ENCODE measurements at regions not wholly inside any gene's neighbourhood (a gene's known extent, or its start where the extent isn't known, plus 50 kb on each side); places are given as distances from the start of the nearest gene placed in this dataset.

DNA sequence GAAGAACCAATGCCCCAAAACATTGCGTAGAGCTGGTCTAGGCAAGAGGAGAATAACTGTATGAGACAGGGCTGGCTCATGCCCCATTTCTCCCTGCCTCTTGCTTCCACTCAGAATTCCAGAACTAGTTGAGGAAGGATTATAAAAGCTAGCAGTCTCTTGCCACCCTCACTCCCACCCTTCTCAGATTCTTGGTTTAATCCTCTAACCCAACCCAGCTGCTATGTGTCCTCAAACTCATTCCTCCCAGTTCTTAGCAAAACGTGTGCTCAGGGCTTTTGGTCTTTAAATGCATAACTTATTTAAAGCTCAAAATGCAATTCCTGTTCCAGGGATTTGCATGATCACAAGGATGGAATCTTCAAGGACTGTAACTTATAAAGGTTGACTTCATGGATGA, 466.3 kb downstream of the COG6 start:
- no peak for DNase-seq

DNA sequence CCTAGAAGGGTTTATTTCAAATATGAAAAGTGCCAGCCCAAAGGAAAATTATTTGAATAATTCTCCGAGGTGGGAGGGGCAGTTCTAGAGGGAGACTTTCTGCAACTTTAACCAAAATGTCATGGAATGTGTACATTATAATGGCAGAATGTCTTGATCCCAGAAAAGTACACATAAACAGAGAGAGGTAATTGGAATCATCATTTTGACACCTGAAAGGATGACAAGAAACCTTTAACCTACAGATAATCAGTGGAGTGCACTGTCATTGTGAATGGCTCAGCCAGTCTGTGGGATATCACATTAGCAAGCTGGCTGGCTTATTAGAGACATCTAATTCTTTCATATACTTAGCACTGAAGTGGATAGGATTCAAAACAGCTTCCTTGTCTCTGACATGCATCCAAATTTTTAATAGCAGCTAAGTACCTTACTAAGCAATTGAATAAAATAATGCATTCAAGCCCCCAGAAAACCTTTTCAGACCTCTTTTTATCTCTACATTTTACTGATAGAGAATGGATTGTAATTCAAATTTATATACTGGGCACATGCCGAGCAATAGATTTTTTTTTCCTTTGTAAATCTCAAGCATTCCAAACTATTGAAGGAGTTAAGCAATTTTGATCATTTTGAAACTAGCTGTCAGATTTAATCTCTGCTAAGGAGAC, 468.6 kb downstream of the COG6 start:
- DNase-seq: no peak

DNA sequence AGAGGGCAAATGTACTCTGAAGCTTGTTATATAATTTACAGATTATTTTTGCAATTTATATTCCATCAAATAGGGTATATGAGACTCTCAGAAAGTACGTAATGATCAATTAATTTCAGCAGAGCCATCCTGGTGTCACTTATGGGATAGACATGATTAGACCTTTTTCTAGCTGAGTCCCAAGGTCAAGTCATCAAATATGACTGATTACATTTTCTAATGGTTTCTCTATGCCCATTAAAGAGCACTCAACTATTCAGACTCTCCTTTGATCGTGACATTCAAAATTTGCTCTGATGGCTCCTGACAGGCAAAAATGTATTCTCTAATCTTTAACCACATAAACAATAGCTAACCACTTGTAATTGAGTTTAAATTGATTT, 469.2 kb downstream of the COG6 start:
- no peak for DNase-seq

DNA sequence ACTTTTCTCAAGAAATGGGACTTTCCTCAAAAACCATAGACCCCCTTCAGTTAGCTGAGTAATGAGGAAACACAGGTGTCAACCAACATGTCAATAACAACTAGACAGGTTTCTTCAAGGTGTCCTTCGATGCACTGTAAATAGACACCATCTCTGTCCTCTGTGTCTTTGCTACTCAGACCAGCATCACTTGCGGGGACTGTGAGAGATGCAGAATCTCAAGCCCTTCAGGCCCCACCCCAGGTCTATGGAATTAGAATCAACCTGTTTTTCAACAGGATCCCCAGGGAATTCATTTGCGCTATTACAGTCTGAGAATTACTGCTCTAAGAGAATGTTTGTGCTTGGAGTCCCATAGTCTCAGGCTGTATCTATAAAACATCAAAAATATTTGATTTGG, 469.9 kb downstream of the COG6 start:
- no peak for DNase-seq

DNA sequence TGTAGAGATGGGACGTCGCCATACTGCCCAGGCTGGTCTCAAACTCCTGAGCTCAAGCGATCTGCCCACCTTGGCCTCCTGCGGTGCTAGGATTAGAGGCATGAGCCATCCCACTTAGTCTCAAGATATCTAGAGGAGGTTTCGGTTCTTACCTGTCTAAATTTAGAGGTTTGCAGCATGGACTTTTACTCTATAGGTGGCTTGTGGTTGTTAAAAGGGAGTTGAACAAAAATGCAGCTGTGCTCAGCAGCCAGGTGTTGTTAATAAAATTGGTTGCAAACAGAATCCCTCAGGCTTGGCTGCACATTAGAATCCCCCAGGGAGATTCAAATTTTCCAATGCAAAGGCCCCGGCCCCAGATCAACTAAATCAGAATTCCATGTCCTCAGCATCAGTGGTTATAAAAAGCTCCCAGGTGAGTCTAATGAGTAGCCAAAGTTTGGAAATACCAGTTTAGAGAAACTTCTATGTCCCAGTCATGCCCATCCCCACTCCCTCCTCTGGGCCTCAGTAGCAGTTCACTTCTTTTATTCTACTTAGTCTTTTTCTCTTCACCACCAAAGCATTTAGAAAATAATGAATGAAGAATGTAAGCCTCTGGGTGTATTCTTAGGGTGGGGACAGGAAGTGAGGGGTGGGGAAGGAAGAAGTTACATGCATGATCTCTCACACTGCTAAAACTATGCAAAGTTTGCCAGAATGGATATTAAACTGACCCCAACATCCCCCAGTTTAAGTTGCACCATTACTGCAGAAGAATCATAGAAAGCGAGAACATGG, 471.0 kb downstream of the COG6 start:
- DNase-seq: no peak

DNA sequence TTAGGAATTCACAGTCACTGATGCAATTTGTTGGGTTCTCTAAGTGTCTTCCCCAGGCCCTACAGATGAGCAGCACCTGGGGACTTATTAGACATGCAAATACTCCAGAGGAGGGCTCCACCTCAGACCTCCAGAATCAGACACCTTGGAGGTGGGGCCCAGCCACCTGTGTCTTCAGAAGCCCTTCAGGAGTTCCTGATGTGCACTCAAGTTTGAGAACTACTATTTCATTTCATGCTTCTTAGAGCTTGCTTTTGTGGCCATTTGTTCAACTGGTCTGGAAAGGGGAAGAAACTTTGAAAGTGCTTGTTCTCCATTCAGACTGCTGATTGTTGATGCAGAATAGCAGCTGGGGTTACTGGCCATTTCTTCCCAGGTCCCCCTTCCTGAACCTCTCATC, 472.0 kb downstream of the COG6 start:
- no peak for DNase-seq

DNA sequence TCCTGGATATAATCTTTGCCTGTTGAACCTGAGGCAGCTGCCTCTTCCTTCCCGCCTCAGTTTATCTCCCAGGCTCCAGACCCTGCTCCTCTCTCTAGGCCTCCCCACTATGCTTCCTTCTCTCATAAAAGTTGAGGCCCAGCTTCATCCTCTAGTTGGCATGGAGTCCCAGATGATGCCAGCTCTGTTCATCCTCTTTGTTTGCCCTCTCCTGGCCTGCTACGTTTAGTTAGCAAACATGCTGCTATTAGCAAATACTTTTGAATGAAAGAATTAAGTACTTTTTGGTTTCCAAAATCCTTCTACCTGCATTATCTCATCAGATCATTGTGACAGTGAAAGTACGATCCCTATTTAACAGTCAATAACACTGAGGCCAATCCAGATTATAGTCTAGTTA, 472.5 kb downstream of the COG6 start:
- DNase-seq: no peak

DNA sequence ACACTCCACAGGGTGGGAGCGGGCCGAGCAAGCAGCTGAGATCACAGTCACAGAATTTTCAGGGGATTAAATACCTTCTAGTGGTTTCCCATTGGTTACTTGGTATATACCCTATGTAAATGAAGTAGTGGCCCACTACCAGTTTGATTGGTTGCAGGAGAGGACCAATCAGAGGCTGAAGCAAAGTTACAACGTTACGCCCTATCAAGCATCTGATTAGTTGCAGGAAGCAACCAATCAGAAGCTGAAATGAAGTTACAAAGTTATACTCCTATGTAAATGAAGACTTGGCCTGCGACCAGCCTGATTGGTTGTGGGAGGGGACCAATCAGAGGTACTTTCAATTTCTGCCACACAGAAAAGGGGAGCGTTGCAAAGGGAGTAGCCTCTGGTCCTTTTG, 474.0 kb downstream of the COG6 start:
- DNase-seq: no peak

DNA sequence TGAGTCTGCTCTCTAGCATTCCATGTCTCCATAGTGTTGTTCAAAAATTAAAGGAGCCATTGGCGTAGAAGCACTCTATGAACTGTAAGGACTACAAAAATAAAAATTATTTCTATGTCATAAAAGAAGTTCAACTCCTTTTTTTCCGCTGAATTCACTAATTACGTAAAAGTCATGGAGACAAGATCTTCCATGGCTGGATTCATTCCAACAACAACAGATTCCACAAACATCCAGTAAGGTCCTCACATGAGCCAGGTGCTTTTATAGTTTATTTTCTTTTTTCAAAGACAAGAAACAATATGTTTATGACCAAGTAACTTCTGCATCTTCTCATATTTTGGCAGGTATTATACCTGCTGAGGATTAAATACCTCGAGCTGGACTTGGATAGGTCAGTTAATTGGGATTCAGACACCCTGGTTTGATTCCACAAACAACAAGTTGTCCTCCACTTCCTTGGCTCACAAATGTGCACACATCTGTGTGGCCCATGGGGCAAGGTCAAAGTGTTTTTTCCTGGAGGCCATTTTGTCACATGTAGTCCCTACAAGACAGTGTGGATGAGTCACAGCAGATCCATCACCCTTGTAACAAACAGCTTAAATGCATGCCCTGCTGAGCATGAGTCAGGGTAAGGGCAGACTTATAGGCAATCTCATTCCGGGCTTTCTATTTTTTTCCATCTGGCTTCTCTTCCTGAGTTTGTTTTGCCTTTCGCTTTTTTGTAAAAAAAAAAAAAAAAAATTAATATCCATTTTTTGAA, 475.6 kb downstream of the COG6 start:
- DNase-seq: no peak

DNA sequence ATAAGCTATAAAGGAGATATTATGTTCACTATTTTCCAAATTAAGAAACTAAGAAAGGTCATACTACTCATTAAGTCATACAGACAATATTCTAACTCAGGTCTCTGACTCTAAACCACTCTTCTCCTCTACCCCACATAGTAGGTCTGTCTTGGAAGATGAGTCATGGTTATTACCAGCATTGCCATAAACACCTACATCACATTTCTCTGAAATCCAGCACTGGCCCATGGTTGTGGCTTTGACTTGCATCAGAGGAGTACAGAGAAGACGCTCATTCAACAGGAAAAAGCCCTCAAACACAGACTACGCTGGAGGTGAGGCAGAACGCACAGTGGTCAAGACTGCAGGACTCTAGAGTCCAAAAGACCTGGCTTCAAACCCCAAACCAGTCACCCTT, 476.8 kb downstream of the COG6 start:
- DNase-seq: no peak

DNA sequence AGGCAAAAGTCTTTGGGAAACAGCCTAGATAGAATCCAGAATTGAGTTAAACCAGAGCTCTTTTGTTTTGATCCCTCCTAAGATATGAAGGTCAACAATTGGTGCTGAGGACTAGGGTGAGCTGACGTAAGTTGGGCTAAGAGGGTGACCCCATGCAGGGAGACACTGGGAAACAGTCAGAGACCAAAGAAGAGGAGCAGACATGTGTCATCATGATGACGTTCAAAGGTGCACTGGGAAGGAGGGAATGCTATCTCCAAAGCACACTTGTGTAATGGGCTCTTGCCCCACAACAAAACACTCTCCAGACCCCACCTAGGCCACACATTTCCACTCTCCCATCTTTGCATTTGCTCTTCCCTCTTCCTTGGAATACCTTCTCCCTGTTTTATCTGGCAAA, 481.4 kb downstream of the COG6 start:
- DNase-seq: no peak

DNA sequence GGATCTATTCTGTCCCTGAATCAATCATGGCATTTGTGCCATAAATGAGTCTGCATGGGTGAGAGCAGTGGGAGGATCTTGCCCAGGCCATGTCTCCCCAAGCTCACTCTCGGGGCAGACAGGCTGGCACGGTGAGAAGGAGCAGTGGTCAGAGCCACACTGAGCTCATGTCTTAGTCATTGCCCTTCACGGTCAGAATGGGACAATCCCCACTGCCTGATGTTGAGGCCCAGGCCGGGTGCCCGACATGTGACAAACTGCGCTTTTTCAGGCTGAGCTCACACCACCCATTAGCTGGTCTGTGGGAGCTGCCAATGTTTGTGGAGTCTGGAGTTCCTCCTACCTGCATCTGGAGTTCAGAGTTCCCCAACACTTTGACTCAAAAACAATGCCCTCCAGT, 481.9 kb downstream of the COG6 start:
- no peak for DNase-seq

DNA sequence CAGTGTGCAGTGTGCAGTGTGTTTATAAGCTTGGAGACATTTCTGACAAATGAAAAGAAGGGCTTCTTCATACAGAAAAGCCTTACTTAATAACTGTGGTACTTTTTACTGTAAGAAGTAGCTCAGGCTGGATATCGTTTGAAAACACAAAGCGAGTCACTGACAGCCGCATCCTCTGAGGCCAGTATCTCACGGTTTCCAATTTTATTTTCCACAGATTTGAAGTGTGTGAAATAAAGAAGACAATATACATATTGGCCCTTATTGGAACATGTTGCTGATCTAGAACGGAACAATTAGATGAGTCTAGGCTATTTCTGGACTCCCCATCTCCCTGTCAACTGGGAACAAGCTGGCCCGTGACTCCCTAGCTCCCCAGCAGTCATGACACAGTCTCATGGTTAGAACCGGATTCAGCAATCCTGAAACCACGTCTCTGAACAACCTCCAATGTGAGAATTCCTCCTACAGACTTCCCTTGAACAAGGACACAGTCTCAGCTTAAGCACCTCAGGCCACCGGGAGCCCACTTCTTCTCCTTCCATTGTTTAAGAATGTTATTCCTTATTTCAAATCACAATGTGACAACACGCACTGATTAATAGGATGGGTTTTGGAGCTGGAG, 484.5 kb downstream of the COG6 start:
- DNase-seq: no peak

DNA sequence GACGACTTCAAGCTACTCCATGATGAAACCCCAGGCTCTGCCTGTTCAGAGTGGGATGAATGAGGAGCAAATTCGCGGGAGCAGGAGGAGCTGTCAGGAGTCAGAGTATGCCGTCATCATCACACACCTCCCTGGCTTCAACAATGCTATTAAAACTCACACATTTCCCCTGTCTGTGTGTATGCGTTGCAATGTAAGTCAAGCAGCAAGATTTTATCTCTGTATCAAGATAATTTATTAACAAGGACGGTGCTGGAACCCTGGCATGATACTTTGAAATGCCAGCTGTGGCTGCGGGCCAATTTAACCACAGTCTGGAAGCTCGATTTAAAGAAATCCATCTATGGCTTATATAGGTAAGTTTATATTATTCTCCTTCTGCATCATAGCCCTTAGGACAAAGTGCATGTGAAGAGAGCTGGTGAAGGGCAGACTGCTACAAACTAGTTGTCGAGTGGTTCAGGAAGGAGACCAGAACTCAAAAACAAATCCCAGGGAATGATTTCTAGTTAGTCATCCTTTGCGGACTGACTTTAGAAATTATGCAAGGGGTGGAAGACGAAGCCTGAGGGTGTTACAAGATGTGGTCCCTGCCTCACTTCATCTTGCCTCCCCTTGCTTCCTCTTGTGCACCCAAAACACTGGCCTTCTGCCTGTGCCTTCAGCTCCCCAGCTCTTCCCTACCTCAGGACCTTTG, 486.5 kb downstream of the COG6 start:
- DNase-seq: no peak

DNA sequence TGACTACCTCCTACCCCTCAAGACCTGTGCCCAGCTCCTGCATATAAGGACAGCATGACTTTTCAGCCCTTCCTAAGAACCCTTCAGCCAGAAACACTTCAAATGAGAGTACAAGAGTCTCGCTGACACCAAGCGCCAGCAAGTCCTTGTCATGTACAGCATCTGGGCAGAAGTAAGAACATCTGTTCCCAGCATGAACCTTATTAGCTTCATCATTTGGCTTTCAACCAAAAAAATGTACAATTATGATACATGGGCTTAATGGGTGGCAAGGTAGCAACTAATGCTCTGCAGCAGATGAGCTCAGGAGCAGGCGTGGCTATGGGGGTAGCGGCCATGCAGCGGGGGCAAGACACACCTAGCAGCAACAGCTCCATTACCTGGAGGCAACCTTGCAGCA, 487.6 kb downstream of the COG6 start:
- DNase-seq: no peak

DNA sequence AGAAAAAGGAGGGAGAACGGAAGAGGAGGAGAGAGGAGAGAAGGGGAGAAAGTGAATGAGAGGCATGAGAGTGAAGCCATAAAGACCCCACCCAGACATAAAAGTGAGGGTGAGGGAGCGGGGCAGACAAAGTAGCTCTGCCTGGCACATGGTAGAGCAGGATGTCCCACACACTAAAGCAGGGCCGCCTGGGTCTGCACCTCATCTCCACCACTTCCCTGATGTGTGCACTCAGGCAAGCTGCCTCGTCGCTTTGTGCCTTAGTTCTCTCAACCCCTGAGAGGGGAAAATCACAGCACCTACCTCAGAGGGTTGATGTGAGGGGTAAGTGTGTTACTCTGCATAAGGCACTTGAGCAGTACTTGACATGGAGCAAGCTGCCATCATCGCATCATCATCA, 488.1 kb downstream of the COG6 start:
- no peak for DNase-seq

DNA sequence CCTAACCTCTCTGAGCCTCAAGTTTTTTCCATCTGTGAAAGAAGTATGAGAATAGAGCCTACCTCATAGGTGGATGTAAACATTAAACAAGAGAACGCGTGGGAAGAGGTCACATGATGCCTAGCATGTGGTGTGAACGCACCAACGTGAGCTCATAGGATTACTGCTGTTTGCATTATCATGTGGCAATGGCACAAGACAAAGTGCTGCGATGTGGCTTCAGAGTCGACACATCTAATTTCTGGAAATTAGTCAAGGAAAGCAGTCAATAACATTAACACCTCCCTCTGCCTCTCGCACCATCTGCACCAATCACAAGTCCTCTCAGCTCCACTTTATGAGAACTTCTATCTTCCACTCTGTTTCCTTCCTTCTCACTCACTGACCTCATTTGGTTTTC, 489.7 kb downstream of the COG6 start:
- DNase-seq: no peak

DNA sequence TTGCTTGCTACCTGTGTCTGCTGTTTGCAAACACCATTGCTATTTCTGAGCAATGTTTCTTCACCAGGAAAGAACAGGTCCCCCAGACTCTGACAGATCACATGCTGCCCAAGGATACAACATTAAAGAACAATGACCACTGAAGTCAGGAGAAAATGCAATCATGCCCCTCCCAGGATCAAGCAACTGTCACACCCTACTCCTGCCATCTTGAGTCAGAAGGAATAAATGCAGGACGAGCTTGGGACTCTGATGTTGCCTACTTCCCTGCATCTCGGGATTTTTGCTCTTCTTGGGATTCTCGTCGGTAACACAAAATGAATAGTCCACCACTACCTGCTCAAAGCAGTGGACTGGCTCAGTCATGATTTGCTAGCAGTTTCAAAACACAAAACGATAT, 490.6 kb downstream of the COG6 start:
- DNase-seq: no peak

DNA sequence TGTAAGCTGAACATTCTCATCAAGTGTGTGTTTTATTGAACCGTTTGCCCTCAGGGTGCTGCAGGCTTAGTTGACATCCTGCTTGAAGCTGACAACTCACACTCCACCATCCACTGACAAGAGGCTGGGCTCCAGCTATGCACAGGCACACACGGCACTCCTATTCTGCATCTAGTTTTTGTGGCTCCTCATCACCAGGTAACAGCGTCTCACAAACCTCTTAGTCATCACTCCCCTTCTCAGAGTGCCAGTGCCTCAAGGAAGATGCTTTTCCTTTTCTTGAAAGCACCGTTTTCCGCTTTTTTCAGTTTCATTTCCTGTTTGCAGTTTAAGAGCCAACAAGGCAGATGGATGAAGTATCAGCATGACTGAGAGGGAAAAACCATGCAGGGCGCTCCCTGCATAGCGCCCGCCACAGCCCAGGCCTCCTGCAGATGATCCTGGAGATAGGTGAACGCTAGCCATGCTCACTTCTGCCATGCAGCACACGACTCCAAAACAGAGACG, 491.2 kb downstream of the COG6 start:
- DNase-seq: no peak

DNA sequence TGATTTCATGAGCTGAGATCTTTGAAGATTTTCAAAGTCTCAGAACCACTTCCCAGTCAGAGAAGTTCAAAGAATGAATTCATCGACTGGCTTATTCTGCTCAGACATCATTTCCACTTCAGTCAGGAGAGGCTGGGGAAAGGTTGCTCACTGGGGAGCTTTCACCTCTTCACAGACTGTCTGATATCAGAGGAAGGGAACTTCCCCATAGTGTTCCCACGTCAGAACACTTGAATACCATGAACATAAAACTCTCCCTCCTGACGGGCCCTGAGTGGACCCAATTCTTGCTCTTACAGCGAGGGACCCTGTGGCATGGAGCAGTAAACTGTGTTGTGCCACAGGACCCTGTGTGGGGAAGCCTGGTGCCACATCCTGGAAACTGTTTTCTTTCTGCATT, 492.6 kb downstream of the COG6 start:
- DNase-seq: no peak

DNA sequence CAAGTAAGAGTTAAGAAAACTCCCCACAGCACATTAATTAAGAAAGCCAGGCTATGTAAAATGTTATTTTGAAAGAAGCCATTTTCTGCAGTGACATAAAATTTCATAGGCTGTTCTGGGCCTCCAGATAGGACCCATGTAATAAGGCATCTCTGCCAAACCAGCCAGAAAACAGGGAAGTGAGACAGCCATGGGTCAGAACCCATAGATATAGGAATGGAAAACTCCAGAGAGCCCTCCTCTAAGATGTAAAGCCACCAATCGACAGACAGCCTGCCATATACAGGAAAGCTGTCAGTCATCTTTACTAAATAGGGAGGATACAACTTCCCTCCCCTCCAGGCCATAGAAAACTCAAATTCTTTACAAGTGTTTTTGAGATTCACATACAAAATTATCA, 493.3 kb downstream of the COG6 start:
- DNase-seq: no peak

DNA sequence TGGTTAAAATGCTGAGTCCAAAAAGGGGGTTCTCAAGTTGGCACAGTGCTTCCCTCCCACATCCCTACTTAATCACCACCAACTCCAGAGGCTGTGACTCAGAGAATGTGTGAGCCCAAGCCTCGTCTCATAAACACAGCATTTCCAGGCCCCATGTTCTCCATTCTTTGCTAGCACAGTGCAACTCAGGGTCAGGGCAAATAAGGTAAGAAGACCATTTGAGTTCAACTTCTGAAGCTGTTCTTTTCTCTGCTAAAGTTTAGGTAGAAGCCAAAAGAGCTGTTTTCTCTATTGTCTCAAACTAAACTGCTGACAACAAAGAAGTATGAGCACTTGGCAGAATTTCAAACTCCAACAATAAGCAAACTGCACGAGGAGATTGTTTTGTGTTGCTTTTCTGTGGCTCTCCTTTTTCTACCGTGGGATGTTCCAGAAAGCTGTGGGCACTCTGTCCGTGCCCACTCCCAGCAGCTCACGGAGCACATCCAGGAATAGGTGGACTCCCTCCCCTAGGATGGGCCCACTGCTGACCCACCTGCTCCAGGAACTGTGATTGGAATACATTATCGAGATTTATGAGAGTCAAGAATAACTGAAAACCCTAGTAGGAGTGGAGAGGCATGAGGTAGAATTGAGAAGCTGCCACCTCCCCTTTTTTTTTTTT, 494.3 kb downstream of the COG6 start:
- DNase-seq: no peak
